HCT116 (cell line): ENCODE measurements at regions not wholly inside any gene's neighbourhood (a gene's known extent, or its start where the extent isn't known, plus 50 kb on each side); places are given as distances from the start of the nearest gene placed in this dataset.

Source experiments
- ATAC-seq: fragments of 200-7000 bp; cut with Tn5 transposase; 2 replicates; pipeline ENCODE4 v1.9.1; 2020; ENCODE audit warnings: mild to moderate bottlenecking, moderate library complexity
- BruUV-seq: library from RNA; stranded (reverse); fragments of 400-500 nt; replicated peaks from 2 replicates; lab custom pipeline; 2021; lab: Mats Ljungman, UMichigan
- CTCF ChIA-PET: fragments of 300-600 bp; sonication (Branson Sonifier 250); formaldehyde crosslinking; loops from one replicate; lab custom pipeline; 2021; ENCODE audit warnings: antibody characterized with exemption; lab: Charles Lee
- POLR2A ChIA-PET: fragments of 300-600, 350-600 bp; sonication (Branson Sonifier 250); formaldehyde crosslinking; loops from one replicate; lab custom pipeline; 2021; ENCODE audit warnings: antibody characterized with exemption; lab: Charles Lee
- RAD21 ChIA-PET, 2 experiments: fragments of 300-600 bp; sonication (Branson Sonifier 250); formaldehyde crosslinking; loops; one replicate each; lab custom pipeline; 2023; ENCODE audit warnings: low total read pairs in 2 of 2; ENCODE audit not compliant: uncharacterized antibody in 2 of 2, unreplicated experiment in 2 of 2, low non-redundant PET in 1 of 2; lab: Charles Lee
- DNase-seq: peaks from one replicate; pipeline ENCODE4 v3.0.0-alpha.2; 2010; ENCODE audit warnings: low read depth, low spot score
- H2AFZ ChIP-seq: fragments of 200-600 bp; shearing (Covaris generic), sonication (generic); 2 replicates; pipeline ENCODE4 v1.6.1; 2017; ENCODE audit warnings: low read depth, mixed run types, mixed read lengths, antibody characterized with exemption, low read length; ENCODE audit not compliant: poor library complexity, severe bottlenecking
- H3K27ac ChIP-seq: 2 replicates; pipeline ENCODE4 v1.5.1; 2012; ENCODE audit warnings: low read depth, low read length
- H3K27me3 ChIP-seq: fragments of 200-600 bp; sonication (generic); 2 replicates; pipeline ENCODE4 v1.6.1; 2016; ENCODE audit warnings: mixed run types, low read length, mixed read lengths; ENCODE audit not compliant: insufficient read depth
- H3K36me3 ChIP-seq, 2 experiments: fragments of 200-500 bp in 1 of 2; fragments of 200-600 bp in 1 of 2; sonication (Bioruptor generic) in 1 of 2; sonication (generic) in 1 of 2; 2 replicates each; pipeline versions ENCODE4 v1.5.1 to v1.6.1; 2014 to 2016; ENCODE audit warnings: low read length in 2 of 2, inconsistent platforms in 1 of 2, mixed read lengths in 1 of 2, mixed run types in 1 of 2; ENCODE audit not compliant: insufficient read depth in 2 of 2, control insufficient read depth in 1 of 2
- H3K4me1 ChIP-seq, 2 experiments: fragments of 200-600 bp in 1 of 2; sonication (generic) in 1 of 2; 2 replicates each; pipeline versions ENCODE4 v1.5.1 to v1.6.1; 2012 to 2017; ENCODE audit warnings: low read length in 2 of 2, inconsistent platforms in 1 of 2, mild to moderate bottlenecking in 1 of 2, mixed read lengths in 1 of 2, mixed run types in 1 of 2, moderate library complexity in 1 of 2; ENCODE audit not compliant: insufficient read depth in 2 of 2, control insufficient read depth in 1 of 2
- H3K4me2 ChIP-seq: fragments of 200-600 bp; sonication (generic); 2 replicates; pipeline ENCODE4 v1.6.1; 2017; ENCODE audit warnings: mixed run types, low read length, mixed read lengths
- H3K4me3 ChIP-seq, 2 experiments: fragments of 200-600 bp in 1 of 2; sonication (generic) in 1 of 2; replicated peaks in 1 of 2; 2 replicates each; pipeline ENCODE4 v1.5.1; 2011 to 2016; ENCODE audit warnings: low read length in 2 of 2, control low read depth in 1 of 2, low read depth in 1 of 2, mild to moderate bottlenecking in 1 of 2, mixed read lengths in 1 of 2, mixed run types in 1 of 2
- H3K79me2 ChIP-seq: fragments of 200-600 bp; sonication (generic); 2 replicates; pipeline ENCODE4 v1.6.1; 2017; ENCODE audit warnings: mild to moderate bottlenecking, mixed run types, low read length, moderate library complexity, mixed read lengths; ENCODE audit not compliant: insufficient read depth
- H3K9ac ChIP-seq: fragments of 200-600 bp; sonication (generic); 2 replicates; pipeline ENCODE4 v1.6.1; 2016; ENCODE audit warnings: low read length, mixed read lengths
- H3K9me2 ChIP-seq: fragments of 200-600 bp; sonication (generic), shearing (Covaris generic); 2 replicates; pipeline ENCODE4 v1.6.1; 2017; ENCODE audit warnings: mixed run types, mild to moderate bottlenecking, moderate library complexity; ENCODE audit not compliant: insufficient read depth
- H3K9me3 ChIP-seq, 2 experiments: fragments of 200-500 bp in 1 of 2; fragments of 200-600 bp in 1 of 2; sonication (Bioruptor generic) in 1 of 2; sonication (generic) in 1 of 2; 2 replicates each; pipeline ENCODE4 v1.6.1; 2014 to 2017; ENCODE audit warnings: low read length in 2 of 2, mixed read lengths in 2 of 2, inconsistent platforms in 1 of 2, low read depth in 1 of 2, mild to moderate bottlenecking in 1 of 2, mixed run types in 1 of 2, moderate library complexity in 1 of 2; ENCODE audit not compliant: control insufficient read depth in 1 of 2, insufficient read depth in 1 of 2
- H4K20me1 ChIP-seq: fragments of 200-600 bp; sonication (generic), shearing (Covaris generic); 2 replicates; pipeline ENCODE4 v1.6.1; 2017; ENCODE audit warnings: mixed run types, mild to moderate bottlenecking, moderate library complexity; ENCODE audit not compliant: insufficient read depth
- ATF3 ChIP-seq: IDR thresholded peaks from 2 replicates; pipeline ENCODE4 v1.6.1; 2012
- CBX3 ChIP-seq: IDR thresholded peaks from 2 replicates; pipeline ENCODE4 v1.6.1; 2012; ENCODE audit warnings: low read depth
- CEBPB ChIP-seq: IDR thresholded peaks from 2 replicates; pipeline ENCODE4 v1.6.1; 2012; ENCODE audit warnings: low read depth
- CTCF ChIP-seq, 3 experiments: fragments of 200-600 bp in 1 of 3; sonication (generic) in 1 of 3; IDR thresholded peaks in 2 of 3; conservative IDR thresholded peaks in 1 of 3; 2 replicates each; pipeline ENCODE4 v1.5.1; 2012 to 2017; ENCODE audit warnings: low read depth in 2 of 3, low read length in 2 of 3, antibody characterized with exemption in 1 of 3, borderline replicate concordance in 1 of 3, control low read depth in 1 of 3, mild to moderate bottlenecking in 1 of 3, mixed read lengths in 1 of 3, mixed run types in 1 of 3, moderate library complexity in 1 of 3; ENCODE audit not compliant: insufficient read depth in 1 of 3
- EGR1 ChIP-seq: IDR thresholded peaks from 2 replicates; pipeline ENCODE4 v1.6.1; 2012; ENCODE audit warnings: low read depth
- ELF1 ChIP-seq: IDR thresholded peaks from 2 replicates; pipeline ENCODE4 v1.6.1; 2012; ENCODE audit warnings: low read depth, borderline replicate concordance
- FOSL1 ChIP-seq: IDR thresholded peaks from 2 replicates; pipeline ENCODE4 v1.6.1; 2012; ENCODE audit warnings: low read depth
- JUND ChIP-seq: IDR thresholded peaks from 2 replicates; pipeline ENCODE4 v1.6.1; 2012
- MAX ChIP-seq: IDR thresholded peaks from 2 replicates; pipeline ENCODE4 v1.6.1; 2012
- POLR2AphosphoS5 ChIP-seq: IDR thresholded peaks from 2 replicates; pipeline ENCODE4 v1.6.1; 2011; ENCODE audit warnings: mild to moderate bottlenecking, low read depth, low read length, moderate library complexity
- SIN3A ChIP-seq: IDR thresholded peaks from 2 replicates; pipeline ENCODE4 v1.6.1; 2012; ENCODE audit warnings: low read depth
- SP1 ChIP-seq: IDR thresholded peaks from 2 replicates; pipeline ENCODE4 v1.6.1; 2012; ENCODE audit warnings: low read depth
- SRF ChIP-seq: IDR thresholded peaks from 2 replicates; pipeline ENCODE4 v1.6.1; 2012; ENCODE audit warnings: low read depth
- TCF7L2 ChIP-seq: IDR thresholded peaks from 2 replicates; pipeline ENCODE4 v1.7.0; 2011; ENCODE audit warnings: borderline replicate concordance, inconsistent platforms; ENCODE audit not compliant: insufficient read depth, insufficient read length; ENCODE audit errors: extremely low read depth
- YY1 ChIP-seq: IDR thresholded peaks from 2 replicates; pipeline ENCODE4 v1.6.1; 2011; ENCODE audit warnings: low read length, low read depth, moderate library complexity, mild to moderate bottlenecking; ENCODE audit not compliant: insufficient replicate concordance; ENCODE audit errors: extremely low read depth
- ZBTB33 ChIP-seq: IDR thresholded peaks from 2 replicates; pipeline ENCODE4 v1.6.1; 2011; ENCODE audit warnings: mild to moderate bottlenecking, low read length, moderate library complexity; ENCODE audit not compliant: insufficient replicate concordance; ENCODE audit errors: extremely low read depth
- intact Hi-C: fragments of 100-400 bp; cut with micrococcal nuclease; formaldehyde crosslinking; loops from 2 replicates; pipeline ENCODE4 v1.10.0; 2022

GRCh38 chr2:15732341-15733077 lies 140.8 kb downstream of the DDX1 start:
- no peaks in the 10 kb centered on the region for H3K79me2 ChIP-seq
- ATAC-seq (no peak), DNase-seq (no peak)
- H3K36me3 ChIP-seq = no peaks in the 10 kb centered on the region
- no TSS peak for BruUV-seq
- H3K4me3 ChIP-seq = no peak overlapping the region
- ChIA-PET POLR2A (no interaction called here), RAD21 (no interaction called here), CTCF (no interaction called here)
- no peaks in the 10 kb centered on the region for H4K20me1 ChIP-seq
- no peaks in the 10 kb centered on the region for H3K9me3 ChIP-seq
- H3K9ac ChIP-seq = no peak overlapping the region
- intact Hi-C loops = no loop called here
- no peak for TF ChIP-seq SP1
- no peak for TF ChIP-seq SRF
- no peak for TF ChIP-seq MAX
- TF ChIP-seq ZBTB33 = no peak
- TF ChIP-seq CBX3 = no peak
- TF ChIP-seq YY1 = no peak
- TF ChIP-seq POLR2AphosphoS5 = no peak
- no peak for TF ChIP-seq CEBPB
- TF ChIP-seq JUND = no peak
- TF ChIP-seq EGR1 = no peak
- no peak for TF ChIP-seq SIN3A
- no peak for TF ChIP-seq FOSL1
- no peak for TF ChIP-seq ATF3
- TF ChIP-seq ELF1 = no peak
- TF ChIP-seq CTCF (IDR thresholded peaks at IDR 0.05 in 2 of 3, conservative IDR thresholded peaks at IDR 0.05 in 1 of 3; ENCODE audit: borderline replicate concordance in 1 of 3, insufficient read depth in 1 of 3, low read depth in 2 of 3, low read length in 2 of 3) = no peak
- no peak for TF ChIP-seq TCF7L2
- H3K27me3 ChIP-seq = peaks cover 58% of the 10 kb centered on the region
- H3K4me1 ChIP-seq = peaks cover 13% of the 10 kb centered on the region in 2 experiments
- H3K9me2 ChIP-seq = no peaks in the 10 kb centered on the region
- H3K4me2 ChIP-seq = no peak overlapping the region
- no peak overlapping the region for H2AFZ ChIP-seq
- H3K27ac ChIP-seq = no peak overlapping the region
